ENCODE measurements at regions not wholly inside any gene's neighbourhood (a gene's known extent, or its start where the extent isn't known, plus 50 kb on each side); places are given as distances from the start of the nearest gene placed in this dataset.

- TF ChIP-seq ZBTB33 (IDR thresholded peaks at IDR 0.05; ENCODE audit: borderline replicate concordance, low read depth) (no peak), SIN3A (IDR thresholded peaks at IDR 0.05; ENCODE audit: borderline replicate concordance, low read depth, low read length) (no peak), MAX (IDR thresholded peaks at IDR 0.05; ENCODE audit: low read depth) (peak; percentile 40; the same call in 1 of the 2 replicates), REST (IDR thresholded peaks at IDR 0.05; ENCODE audit: low read depth, low read length) (no peak), GATA2 (CRISPR knock-in tag; IDR thresholded peaks at IDR 0.05) (no peak), RAD21 (IDR thresholded peaks at IDR 0.05; ENCODE audit: low read length) (no peak), RFX5 (IDR thresholded peaks at IDR 0.05; ENCODE audit: low read length) (no peak), NRF1 (IDR thresholded peaks at IDR 0.05; ENCODE audit: low read depth, low read length) (no peak), IRF3 (IDR thresholded peaks at IDR 0.05; ENCODE audit: low read depth, low read length) (no peak), CTCF (IDR thresholded peaks at IDR 0.05) (no peak), TEAD4 (IDR thresholded peaks at IDR 0.05; ENCODE audit: borderline replicate concordance, insufficient read depth) (peak; percentile 32; the same call in 1 of the 2 replicates), FOSL2 (IDR thresholded peaks at IDR 0.05; ENCODE audit: borderline replicate concordance, low read depth) (no peak), EP300 (IDR thresholded peaks at IDR 0.05; ENCODE audit: borderline replicate concordance in 1 of 2, low read depth in 1 of 2, low read length in 1 of 2) (peak in 1 of 2 experiments; percentile 63; a peak in 2 of 4 replicates), EZH2phosphoT487 (IDR thresholded peaks at IDR 0.05; ENCODE audit: borderline replicate concordance, low read depth) (no peak), TAF1 (IDR thresholded peaks at IDR 0.05; ENCODE audit: borderline replicate concordance, low read depth, low read length) (no peak)
These were observed 131.7 kb upstream of the PCDH18 start (continued) for GRCh38 chr4:137664046-137664387.
